B cell (primary cell): ENCODE measurements at regions not wholly inside any gene's neighbourhood (a gene's known extent, or its start where the extent isn't known, plus 50 kb on each side); places are given as distances from the start of the nearest gene placed in this dataset.

Experiments used
- ATAC-seq: fragments of 200-7000 bp; cut with Tn5 transposase; one replicate; pipeline ENCODE4 v1.10.0; 2021; ENCODE audit warnings: low read depth, mild to moderate bottlenecking, moderate number of reproducible peaks, moderate library complexity
- CTCF ChIA-PET: fragments of 350-600 bp; sonication (Branson Sonifier 250); formaldehyde crosslinking; loops from one replicate; lab custom pipeline; 2021; ENCODE audit warnings: antibody characterized with exemption, inconsistent platforms; lab: Charles Lee
- POLR2A ChIA-PET: fragments of 350-600 bp; sonication (Branson Sonifier 250); formaldehyde crosslinking; loops from one replicate; lab custom pipeline; 2021; ENCODE audit warnings: antibody characterized with exemption; lab: Charles Lee
- DNase-seq: peaks from one replicate; pipeline ENCODE4 v3.0.0; 2013
- H2AFZ ChIP-seq: 2 replicates; pipeline ENCODE4 v1.6.1; 2012; ENCODE audit warnings: mild to moderate bottlenecking, low read depth, low read length; ENCODE audit not compliant: insufficient read depth, poor library complexity, severe bottlenecking
- H3K27ac ChIP-seq, 2 donors: 1 replicate in 1 of 2; 2 replicates in 1 of 2; pipeline ENCODE4 v1.5.1; 2012 to 2013; ENCODE audit warnings: low read length in 2 of 2, mild to moderate bottlenecking in 2 of 2, moderate library complexity in 1 of 2
- H3K27me3 ChIP-seq, 4 experiments: fragments of 200-600 bp in 1 of 4; sonication (generic) in 1 of 4; replicated peaks in 1 of 4; 1 replicate in 2 of 4; 2 replicates in 2 of 4; pipeline versions ENCODE4 v1.6.1 to v1.7.0; 2013 to 2016; ENCODE audit warnings: low read length in 3 of 4, mild to moderate bottlenecking in 2 of 4, mixed read lengths in 1 of 4, moderate library complexity in 1 of 4; ENCODE audit not compliant: insufficient read depth in 4 of 4, control insufficient read depth in 3 of 4; ENCODE audit errors: control extremely low read depth in 1 of 4
- H3K36me3 ChIP-seq, 2 experiments: replicated peaks in 1 of 2; 1 replicate in 1 of 2; 2 replicates in 1 of 2; pipeline versions ENCODE4 v1.6.1 to v1.7.1; 2013; ENCODE audit warnings: low read length in 1 of 2; ENCODE audit not compliant: insufficient read depth in 2 of 2, control insufficient read depth in 1 of 2; ENCODE audit errors: control extremely low read depth in 1 of 2, extremely low read depth in 1 of 2
- H3K4me1 ChIP-seq, 2 donors: fragments of 200-600 bp in 1 of 2; sonication (generic) in 1 of 2; 1 replicate in 1 of 2; 2 replicates in 1 of 2; pipeline versions ENCODE4 v1.5.1 to v1.6.1; 2013 to 2017; ENCODE audit warnings: low read length in 2 of 2; ENCODE audit not compliant: control insufficient read depth in 2 of 2, insufficient read depth in 2 of 2
- H3K4me2 ChIP-seq: replicated peaks from 2 replicates; pipeline ENCODE3; 2012; ENCODE audit warnings: mild to moderate bottlenecking, low read depth, low read length; ENCODE audit not compliant: poor library complexity, severe bottlenecking
- H3K4me3 ChIP-seq, 5 experiments: fragments of 200-600 bp in 1 of 5; sonication (generic) in 1 of 5; 1 replicate in 3 of 5; 2 replicates in 2 of 5; pipeline versions ENCODE4 v1.5.1 to v1.7.0; 2011 to 2016; ENCODE audit warnings: low read length in 4 of 5, mild to moderate bottlenecking in 4 of 5, low read depth in 2 of 5, control low read depth in 1 of 5, moderate library complexity in 1 of 5; ENCODE audit not compliant: insufficient read depth in 1 of 5; ENCODE audit errors: control extremely low read depth in 1 of 5, extremely low read depth in 1 of 5
- H3K79me2 ChIP-seq: fragments of 200-600 bp; sonication (generic); one replicate; pipeline ENCODE4 v1.6.0; 2016; ENCODE audit warnings: low read length; ENCODE audit not compliant: control insufficient read depth, insufficient read depth
- H3K9ac ChIP-seq: fragments of 200-600 bp; sonication (generic); 2 replicates; pipeline ENCODE4 v1.6.1; 2017; ENCODE audit warnings: mild to moderate bottlenecking, low read length, moderate library complexity
- H3K9me3 ChIP-seq, 3 donors: one replicate each; pipeline versions ENCODE4 v1.6.1 to v1.7.1; 2013; ENCODE audit warnings: low read length in 2 of 3; ENCODE audit not compliant: control insufficient read depth in 2 of 3, insufficient read depth in 1 of 3; ENCODE audit errors: control extremely low read depth in 1 of 3
- H4K20me1 ChIP-seq: 2 replicates; pipeline ENCODE4 v1.6.0; 2012; ENCODE audit warnings: mild to moderate bottlenecking, low read length; ENCODE audit not compliant: insufficient read depth, control insufficient read depth, poor library complexity, severe bottlenecking
- H3K27ac Mint-ChIP-seq: one replicate; pipeline ENCODE4 v1.8.0; 2021; ENCODE audit warnings: mixed read lengths
- H3K27me3 Mint-ChIP-seq: one replicate; pipeline ENCODE4 v1.8.0; 2021; ENCODE audit warnings: mixed read lengths
- H3K4me1 Mint-ChIP-seq: one replicate; pipeline ENCODE4 v1.8.0; 2021; ENCODE audit warnings: mixed read lengths
- H3K4me3 Mint-ChIP-seq: one replicate; pipeline ENCODE4 v1.8.0; 2021; ENCODE audit warnings: mixed read lengths
- H3K9me3 Mint-ChIP-seq: one replicate; pipeline ENCODE4 v1.8.0; 2022; ENCODE audit warnings: mixed read lengths; ENCODE audit not compliant: insufficient read depth
- EZH2 ChIP-seq: IDR thresholded peaks from 2 replicates; pipeline ENCODE4 v1.6.1; 2012; ENCODE audit warnings: borderline replicate concordance, low read depth, mild to moderate bottlenecking, moderate library complexity, low read length; ENCODE audit not compliant: insufficient read depth, poor library complexity, severe bottlenecking
- WGBS: methylation state at CpG from one replicate; pipeline ENCODE4 v1.1.5; 2013; ENCODE audit warnings: missing lambda C conversion rate; ENCODE audit not compliant: insufficient coverage; 5-methylcytosine and 5-hydroxymethylcytosine counted together
- intact Hi-C: fragments of 100-400 bp; cut with micrococcal nuclease; formaldehyde crosslinking; loops from one replicate; pipeline ENCODE4 v1.10.0; 2022
- TF ChIP-seq, protein P1 (sequence below): fragments of 200-600 bp; IDR thresholded peaks from one replicate; pipeline ENCODE4 v1.8.0; 2022; ENCODE audit warnings: antibody characterized with exemption, mild to moderate bottlenecking

- POLR2A ChIA-PET = no interaction called here
- intact Hi-C loops = no loop called here
- no peaks in the 10 kb centered on the region for H3K4me1 ChIP-seq
- WGBS = no CpG with 5 or more reads among the region's 2 CpGs
- no peak overlapping the region for H3K27ac Mint-ChIP-seq
- peaks cover 0 to 17% (median 10%) of the 10 kb centered on the region in 3 donors for H3K9me3 ChIP-seq
- no peaks in the 10 kb centered on the region for H3K27me3 Mint-ChIP-seq
- no peaks in the 10 kb centered on the region for H3K27me3 ChIP-seq
- TF ChIP-seq, protein P1, sequence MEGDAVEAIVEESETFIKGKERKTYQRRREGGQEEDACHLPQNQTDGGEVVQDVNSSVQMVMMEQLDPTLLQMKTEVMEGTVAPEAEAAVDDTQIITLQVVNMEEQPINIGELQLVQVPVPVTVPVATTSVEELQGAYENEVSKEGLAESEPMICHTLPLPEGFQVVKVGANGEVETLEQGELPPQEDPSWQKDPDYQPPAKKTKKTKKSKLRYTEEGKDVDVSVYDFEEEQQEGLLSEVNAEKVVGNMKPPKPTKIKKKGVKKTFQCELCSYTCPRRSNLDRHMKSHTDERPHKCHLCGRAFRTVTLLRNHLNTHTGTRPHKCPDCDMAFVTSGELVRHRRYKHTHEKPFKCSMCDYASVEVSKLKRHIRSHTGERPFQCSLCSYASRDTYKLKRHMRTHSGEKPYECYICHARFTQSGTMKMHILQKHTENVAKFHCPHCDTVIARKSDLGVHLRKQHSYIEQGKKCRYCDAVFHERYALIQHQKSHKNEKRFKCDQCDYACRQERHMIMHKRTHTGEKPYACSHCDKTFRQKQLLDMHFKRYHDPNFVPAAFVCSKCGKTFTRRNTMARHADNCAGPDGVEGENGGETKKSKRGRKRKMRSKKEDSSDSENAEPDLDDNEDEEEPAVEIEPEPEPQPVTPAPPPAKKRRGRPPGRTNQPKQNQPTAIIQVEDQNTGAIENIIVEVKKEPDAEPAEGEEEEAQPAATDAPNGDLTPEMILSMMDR = no peak
- no peaks in the 10 kb centered on the region for H3K79me2 ChIP-seq
- no peak overlapping the region for H3K4me3 Mint-ChIP-seq
- DNase-seq = no peak
- H3K9ac ChIP-seq = no peak overlapping the region
- H3K4me3 ChIP-seq = no peak overlapping the region
- H4K20me1 ChIP-seq = no peaks in the 10 kb centered on the region
- no peaks in the 10 kb centered on the region for H3K4me1 Mint-ChIP-seq
- H2AFZ ChIP-seq = no peak overlapping the region
- no peak for ATAC-seq
- no peak overlapping the region for H3K27ac ChIP-seq
- H3K36me3 ChIP-seq = no peaks in the 10 kb centered on the region
- H3K9me3 Mint-ChIP-seq = peaks cover 5% of the 10 kb centered on the region
- no peak overlapping the region for H3K4me2 ChIP-seq
- CTCF ChIA-PET = no interaction called here
Measured at GRCh38 chr5:2423634-2424033, 327.8 kb downstream of the IRX2 start.

- no peak overlapping the region for H3K4me3 Mint-ChIP-seq
- H3K27me3 Mint-ChIP-seq = no peaks in the 10 kb centered on the region
- H4K20me1 ChIP-seq = no peaks in the 10 kb centered on the region
- H3K4me3 ChIP-seq = no peak overlapping the region
- H3K4me1 ChIP-seq = no peaks in the 10 kb centered on the region
- CTCF ChIA-PET = no interaction called here
- TF ChIP-seq, protein P1 = no peak
- no peak for TF ChIP-seq EZH2
- H3K4me1 Mint-ChIP-seq = no peaks in the 10 kb centered on the region
- POLR2A ChIA-PET = no interaction called here
- H2AFZ ChIP-seq = no peak overlapping the region
- WGBS = 88% methylated on average over 9 of the region's 9 CpGs
- no peaks in the 10 kb centered on the region for H3K27me3 ChIP-seq
- no peaks in the 10 kb centered on the region for H3K79me2 ChIP-seq
- peaks cover 0 to 50% (median 0%) of the 10 kb centered on the region in 3 donors for H3K9me3 ChIP-seq
- H3K9me3 Mint-ChIP-seq = peaks cover 3% of the 10 kb centered on the region
- no peak overlapping the region for H3K27ac Mint-ChIP-seq
- ATAC-seq = no peak
- H3K4me2 ChIP-seq = no peak overlapping the region
- H3K36me3 ChIP-seq = no peaks in the 10 kb centered on the region
- DNase-seq = no peak
- H3K27ac ChIP-seq = no peak overlapping the region
- intact Hi-C loops = no loop called here
- H3K9ac ChIP-seq = no peak overlapping the region
Measured at GRCh38 chr5:2417301-2417700, 334.2 kb downstream of the IRX2 start.
